SU-DHL-6 (cell line): ENCODE measurements at regions not wholly inside any gene's neighbourhood (a gene's known extent, or its start where the extent isn't known, plus 50 kb on each side); places are given as distances from the start of the nearest gene placed in this dataset.

Experiments used
- EZH2phosphoT487 ChIP-seq: fragments of 200-600 bp; sonication (generic), shearing (Covaris generic); conservative IDR thresholded peaks from 2 replicates; pipeline ENCODE4 v1.6.1; 2018; ENCODE audit warnings: mild to moderate bottlenecking, antibody characterized with exemption, low read length, moderate library complexity, mixed read lengths
- TF ChIP-seq, protein P1 (sequence below): fragments of 200-600 bp; sonication (generic); IDR thresholded peaks from one replicate; pipeline ENCODE4 v1.5.1; 2017; ENCODE audit warnings: antibody characterized with exemption, mild to moderate bottlenecking, low read length, moderate library complexity; ENCODE audit not compliant: insufficient read depth, poor library complexity, severe bottlenecking

DNA sequence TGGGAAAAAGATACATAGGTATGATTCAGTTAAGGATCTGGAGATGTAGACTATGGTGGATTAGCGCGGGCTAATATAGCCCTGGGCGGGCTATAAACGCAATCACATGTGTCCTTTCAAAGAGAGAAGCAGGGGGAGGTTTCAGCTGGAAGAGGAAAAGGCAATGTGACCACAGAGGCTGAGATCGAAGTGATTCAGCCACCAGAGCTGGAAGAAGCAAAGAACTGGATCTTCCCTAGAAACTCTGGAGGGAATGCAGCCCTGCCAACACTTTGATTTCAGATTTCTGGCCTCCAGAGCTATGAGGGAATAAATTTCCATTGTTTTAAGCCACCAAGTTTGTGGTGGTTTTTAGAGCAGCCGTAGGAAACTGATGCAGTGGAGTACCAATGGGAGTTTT is 81.5 kb upstream of the NHSL1 start:
- TF ChIP-seq, protein P1, sequence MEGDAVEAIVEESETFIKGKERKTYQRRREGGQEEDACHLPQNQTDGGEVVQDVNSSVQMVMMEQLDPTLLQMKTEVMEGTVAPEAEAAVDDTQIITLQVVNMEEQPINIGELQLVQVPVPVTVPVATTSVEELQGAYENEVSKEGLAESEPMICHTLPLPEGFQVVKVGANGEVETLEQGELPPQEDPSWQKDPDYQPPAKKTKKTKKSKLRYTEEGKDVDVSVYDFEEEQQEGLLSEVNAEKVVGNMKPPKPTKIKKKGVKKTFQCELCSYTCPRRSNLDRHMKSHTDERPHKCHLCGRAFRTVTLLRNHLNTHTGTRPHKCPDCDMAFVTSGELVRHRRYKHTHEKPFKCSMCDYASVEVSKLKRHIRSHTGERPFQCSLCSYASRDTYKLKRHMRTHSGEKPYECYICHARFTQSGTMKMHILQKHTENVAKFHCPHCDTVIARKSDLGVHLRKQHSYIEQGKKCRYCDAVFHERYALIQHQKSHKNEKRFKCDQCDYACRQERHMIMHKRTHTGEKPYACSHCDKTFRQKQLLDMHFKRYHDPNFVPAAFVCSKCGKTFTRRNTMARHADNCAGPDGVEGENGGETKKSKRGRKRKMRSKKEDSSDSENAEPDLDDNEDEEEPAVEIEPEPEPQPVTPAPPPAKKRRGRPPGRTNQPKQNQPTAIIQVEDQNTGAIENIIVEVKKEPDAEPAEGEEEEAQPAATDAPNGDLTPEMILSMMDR = no peak
- TF ChIP-seq EZH2phosphoT487 = no peak
